Uterus (tissue), 3 donors: ENCODE measurements at regions not wholly inside any gene's neighbourhood (a gene's known extent, or its start where the extent isn't known, plus 50 kb on each side); places are given as distances from the start of the nearest gene placed in this dataset.

ENCODE experiments used
- DNase-seq, 2 donors: peaks; one replicate each; pipeline ENCODE4 v3.0.0-alpha.2; 2019 to 2020
- H3K27ac ChIP-seq, 2 donors: fragments of 200-600 bp; sonication (generic); 1 replicate in 1 of 2; 2 replicates in 1 of 2; pipeline ENCODE4 v1.5.1; 2016 to 2018
- H3K27me3 ChIP-seq, 2 donors: fragments of 200-600 bp; sonication (generic); one replicate each; pipeline ENCODE4 v1.5.1; 2018 to 2019; ENCODE audit warnings: control low read depth in 1 of 2
- H3K36me3 ChIP-seq, 2 donors: fragments of 200-600 bp; sonication (generic); one replicate each; pipeline ENCODE4 v1.5.1; 2019; ENCODE audit warnings: control low read depth in 1 of 2
- H3K4me1 ChIP-seq, 2 donors: fragments of 200-600 bp; sonication (generic); one replicate each; pipeline ENCODE4 v1.5.1; 2018 to 2019; ENCODE audit warnings: control low read depth in 1 of 2
- H3K4me3 ChIP-seq, 2 donors: fragments of 200-600 bp; sonication (generic); 1 replicate in 1 of 2; 2 replicates in 1 of 2; pipeline ENCODE4 v1.5.1; 2018 to 2019; ENCODE audit warnings: mild to moderate bottlenecking in 1 of 2
- H3K9me3 ChIP-seq, 2 donors: fragments of 200-600 bp; sonication (generic); one replicate each; pipeline ENCODE4 v1.5.1; 2019; ENCODE audit warnings: control low read depth in 1 of 2
- POLR2A ChIP-seq, 2 donors: fragments of 450-650 bp; IDR thresholded peaks; one replicate each; pipeline ENCODE4 v1.6.1; 2016; ENCODE audit warnings: antibody characterized with exemption in 2 of 2, mild to moderate bottlenecking in 1 of 2, moderate library complexity in 1 of 2
- intact Hi-C: fragments of 100-400 bp; cut with DNase I; formaldehyde crosslinking; loops from one replicate; pipeline ENCODE4 v1.15.1; 2023; ENCODE audit warnings: low total_unique reads
- TF ChIP-seq, protein P1 (sequence below), 4 experiments: fragments of 200-600 bp in 2 of 4; fragments of 450-650 bp in 2 of 4; sonication (generic) in 2 of 4; IDR thresholded peaks; one replicate each; pipeline ENCODE4 v1.5.1; 2016 to 2019; ENCODE audit warnings: antibody characterized with exemption in 4 of 4, mild to moderate bottlenecking in 2 of 4, moderate library complexity in 1 of 4
- donor health status: DM: yes; HTN: yes; CAD: no.

DNA sequence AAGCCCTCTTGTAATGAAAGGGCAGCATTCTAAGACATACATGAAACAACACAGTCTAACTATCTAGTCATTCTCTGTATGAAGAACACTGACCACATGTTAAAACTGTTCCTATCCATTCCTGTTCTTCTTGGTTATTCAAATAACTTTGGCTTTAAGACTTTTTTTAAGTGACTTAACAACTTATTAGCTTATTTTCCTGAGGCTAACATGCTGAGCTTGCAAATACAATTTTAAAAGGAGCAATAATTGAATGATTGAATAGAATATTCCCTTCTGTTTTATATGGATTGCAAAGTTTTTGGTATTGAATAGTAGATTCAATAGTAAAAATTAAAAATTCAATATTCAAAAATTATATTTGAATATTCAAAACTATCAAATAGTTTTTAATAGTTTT lies 92.3 kb downstream of the HTR5A start:
- Histone ChIP-seq H3K36me3 (no peaks in the 10 kb centered on the region), H3K4me1 (no peaks in the 10 kb centered on the region), H3K4me3 (no peak overlapping the region), H3K27me3 (no peaks in the 10 kb centered on the region), H3K27ac (no peak overlapping the region), H3K9me3 (no peaks in the 10 kb centered on the region)
- DNase-seq: no peak
- TF ChIP-seq, protein P1, sequence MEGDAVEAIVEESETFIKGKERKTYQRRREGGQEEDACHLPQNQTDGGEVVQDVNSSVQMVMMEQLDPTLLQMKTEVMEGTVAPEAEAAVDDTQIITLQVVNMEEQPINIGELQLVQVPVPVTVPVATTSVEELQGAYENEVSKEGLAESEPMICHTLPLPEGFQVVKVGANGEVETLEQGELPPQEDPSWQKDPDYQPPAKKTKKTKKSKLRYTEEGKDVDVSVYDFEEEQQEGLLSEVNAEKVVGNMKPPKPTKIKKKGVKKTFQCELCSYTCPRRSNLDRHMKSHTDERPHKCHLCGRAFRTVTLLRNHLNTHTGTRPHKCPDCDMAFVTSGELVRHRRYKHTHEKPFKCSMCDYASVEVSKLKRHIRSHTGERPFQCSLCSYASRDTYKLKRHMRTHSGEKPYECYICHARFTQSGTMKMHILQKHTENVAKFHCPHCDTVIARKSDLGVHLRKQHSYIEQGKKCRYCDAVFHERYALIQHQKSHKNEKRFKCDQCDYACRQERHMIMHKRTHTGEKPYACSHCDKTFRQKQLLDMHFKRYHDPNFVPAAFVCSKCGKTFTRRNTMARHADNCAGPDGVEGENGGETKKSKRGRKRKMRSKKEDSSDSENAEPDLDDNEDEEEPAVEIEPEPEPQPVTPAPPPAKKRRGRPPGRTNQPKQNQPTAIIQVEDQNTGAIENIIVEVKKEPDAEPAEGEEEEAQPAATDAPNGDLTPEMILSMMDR (IDR thresholded peaks at IDR 0.05): no peak
- TF ChIP-seq POLR2A (IDR thresholded peaks at IDR 0.05): no peak
- intact Hi-C loops: no loop called here

DNA sequence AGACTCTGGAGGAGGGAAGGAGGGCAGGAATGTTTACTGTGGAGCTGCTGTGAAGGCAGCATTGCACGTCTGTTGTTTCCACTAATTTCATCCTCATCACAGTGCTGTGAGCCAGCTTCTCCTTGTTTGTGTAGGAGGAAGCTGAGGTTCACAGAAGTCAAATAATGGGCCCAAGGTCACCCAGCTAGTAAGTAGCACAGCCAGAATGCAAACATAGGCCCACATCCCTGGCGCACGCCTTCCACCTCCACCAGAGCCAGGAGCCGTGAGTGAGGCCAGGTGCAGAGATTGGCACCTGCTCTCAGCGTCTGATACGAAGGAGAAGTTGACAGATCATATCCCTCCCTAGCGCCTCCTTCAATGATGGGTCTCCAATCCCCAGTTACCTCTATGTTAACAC lies 93.6 kb downstream of the HTR5A start:
- intact Hi-C loops: no loop called here
- H3K4me3 ChIP-seq: no peak overlapping the region
- no peaks in the 10 kb centered on the region for H3K4me1 ChIP-seq
- TF ChIP-seq POLR2A (IDR thresholded peaks at IDR 0.05): no peak
- TF ChIP-seq, protein P1 (IDR thresholded peaks at IDR 0.05): no peak
- H3K27me3 ChIP-seq: no peaks in the 10 kb centered on the region
- no peaks in the 10 kb centered on the region for H3K9me3 ChIP-seq
- no peak for DNase-seq
- H3K27ac ChIP-seq: no peak overlapping the region
- no peaks in the 10 kb centered on the region for H3K36me3 ChIP-seq

DNA sequence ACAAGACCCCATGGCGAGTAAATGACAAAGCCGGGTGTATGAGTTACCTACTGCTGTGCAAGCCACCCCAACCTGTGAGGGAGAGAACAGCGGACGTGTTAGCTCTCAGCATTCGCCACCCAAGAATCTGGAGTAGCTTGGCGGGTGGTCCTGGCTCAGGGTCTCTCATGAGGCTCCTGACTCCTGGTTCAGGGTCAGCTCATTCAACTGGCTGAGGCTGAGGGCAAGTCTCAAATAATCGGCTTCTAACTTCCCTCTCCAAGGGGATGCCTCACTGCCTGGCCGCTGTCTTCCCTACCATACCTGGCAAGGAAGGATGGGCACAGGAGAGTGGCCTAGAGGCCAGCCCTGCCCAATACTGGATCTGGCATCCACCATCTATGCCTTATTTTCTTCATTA lies 94.2 kb downstream of the HTR5A start:
- intact Hi-C loops: no loop called here
- Histone ChIP-seq H3K4me3 (no peak overlapping the region), H3K4me1 (no peaks in the 10 kb centered on the region), H3K9me3 (no peaks in the 10 kb centered on the region), H3K36me3 (no peaks in the 10 kb centered on the region), H3K27me3 (no peaks in the 10 kb centered on the region), H3K27ac (no peak overlapping the region)
- TF ChIP-seq POLR2A (IDR thresholded peaks at IDR 0.05): no peak
- TF ChIP-seq, protein P1 (IDR thresholded peaks at IDR 0.05): no peak
- DNase-seq: no peak

DNA sequence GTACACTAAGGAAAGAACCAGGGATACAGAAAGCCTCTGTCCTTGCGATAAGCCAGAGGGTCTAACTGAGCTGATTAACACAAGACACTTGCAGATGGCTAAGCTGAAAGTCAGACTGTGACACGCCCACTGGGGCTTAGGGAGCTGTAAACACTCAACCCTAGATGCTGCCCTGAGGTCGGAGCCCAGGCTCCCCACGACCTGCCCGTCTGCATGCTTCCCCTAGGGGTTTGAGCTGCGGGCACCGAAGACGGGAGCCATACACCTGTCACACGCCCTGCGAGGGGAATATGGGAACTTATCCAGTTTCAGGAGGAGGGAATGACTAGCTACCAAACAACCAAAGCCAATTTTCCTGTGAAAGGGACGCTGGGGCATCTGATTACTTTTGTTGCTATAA lies 96.0 kb downstream of the HTR5A start:
- Histone ChIP-seq H3K27me3 (no peaks in the 10 kb centered on the region), H3K27ac (peak overlapping the region; percentile 58 to 81), H3K4me1 (no peaks in the 10 kb centered on the region), H3K36me3 (no peaks in the 10 kb centered on the region), H3K4me3 (no peak overlapping the region), H3K9me3 (no peaks in the 10 kb centered on the region)
- intact Hi-C loops: no loop called here
- TF ChIP-seq, protein P1 (IDR thresholded peaks at IDR 0.05): no peak
- no peak for TF ChIP-seq POLR2A (IDR thresholded peaks at IDR 0.05)
- DNase-seq: no peak

DNA sequence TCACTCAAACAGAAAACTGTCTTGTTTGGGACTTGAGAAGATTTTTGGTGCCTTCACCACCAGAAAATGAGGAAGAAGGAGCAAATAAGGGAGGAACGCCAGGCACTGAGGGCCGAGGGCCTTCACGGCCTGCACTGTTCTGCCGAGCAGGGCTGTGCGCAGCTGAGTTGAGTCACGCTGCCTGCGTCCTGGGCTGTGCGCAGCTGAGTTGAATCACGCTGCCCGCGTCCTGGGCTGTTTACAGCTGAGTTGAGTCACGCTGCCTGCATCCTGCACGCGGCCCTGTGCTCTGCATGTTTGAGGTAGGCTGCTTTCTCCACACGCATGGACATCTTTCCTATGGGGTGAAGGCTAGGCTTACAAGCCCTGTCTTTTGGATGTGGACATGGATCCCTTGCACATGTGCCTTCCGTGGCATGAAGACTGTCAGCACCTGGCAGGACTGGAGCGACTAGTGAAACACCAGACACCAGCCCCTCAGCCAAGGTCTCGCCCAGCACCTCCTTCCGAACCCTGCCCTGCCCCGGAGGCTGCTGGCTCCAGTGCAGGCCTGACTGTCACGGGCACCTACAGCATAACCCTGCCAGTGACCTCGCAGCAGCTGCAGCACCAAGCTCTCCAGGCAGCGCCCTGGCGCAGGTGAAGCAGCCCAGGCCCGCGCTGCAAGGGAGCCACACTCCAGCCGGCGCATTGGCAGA lies 96.7 kb downstream of the HTR5A start:
- intact Hi-C loops: no loop called here
- Histone ChIP-seq H3K27me3 (no peaks in the 10 kb centered on the region), H3K9me3 (no peaks in the 10 kb centered on the region), H3K4me3 (no peak overlapping the region), H3K27ac (peak overlapping the region; percentile 58 to 81), H3K36me3 (no peaks in the 10 kb centered on the region), H3K4me1 (no peaks in the 10 kb centered on the region)
- TF ChIP-seq, protein P1 (IDR thresholded peaks at IDR 0.05): no peak
- TF ChIP-seq POLR2A (IDR thresholded peaks at IDR 0.05): peak in 1 of 2 donors; percentile 48
- DNase-seq: peak; percentile 66 to 72
